Endothelial cell of umbilical vein (primary cell): ENCODE measurements at regions not wholly inside any gene's neighbourhood (a gene's known extent, or its start where the extent isn't known, plus 50 kb on each side); places are given as distances from the start of the nearest gene placed in this dataset.

Experiments used
- BruUV-seq: library from RNA; stranded (reverse); fragments of 400-500 nt; replicated peaks from 2 replicates; lab custom pipeline; 2021; lab: Mats Ljungman, UMichigan
- CTCF ChIA-PET: fragments of 300-600, 350-600 bp; sonication (Branson Sonifier 250); formaldehyde crosslinking; loops from one replicate; lab custom pipeline; 2021; ENCODE audit warnings: antibody characterized with exemption, inconsistent platforms; lab: Charles Lee
- POLR2A ChIA-PET: fragments of 300-600, 350-600 bp; sonication (Branson Sonifier 250); formaldehyde crosslinking; loops from one replicate; lab custom pipeline; 2021; ENCODE audit warnings: antibody characterized with exemption, inconsistent platforms; lab: Charles Lee
- DNase-seq: peaks from one replicate; pipeline ENCODE4 v3.0.0-alpha.2; 2011; ENCODE audit warnings: low read depth, low spot score
- FAIRE-seq: peaks from 2 replicates; lab custom pipeline; 2011; peaks lifted over from hg19 to GRCh38; lab: Jason Lieb, UNC
- H2AFZ ChIP-seq: 2 replicates; pipeline ENCODE4 v1.6.0; 2012; ENCODE audit warnings: low read depth, low read length, control low read depth, inconsistent platforms
- H3K27ac ChIP-seq: 2 replicates; pipeline ENCODE4 v1.5.1; 2011; ENCODE audit warnings: low read depth, mild to moderate bottlenecking, control low read depth, low read length, moderate library complexity; ENCODE audit not compliant: insufficient read depth
- H3K27me3 ChIP-seq, 2 experiments: 2 replicates each; pipeline versions ENCODE4 v1.6.0 to v1.6.1; 2011; ENCODE audit warnings: low read length in 2 of 2, mixed read lengths in 1 of 2; ENCODE audit not compliant: control insufficient read depth in 2 of 2, insufficient read depth in 2 of 2
- H3K36me3 ChIP-seq, 2 experiments: 2 replicates in 1 of 2; 3 replicates in 1 of 2; pipeline ENCODE4 v1.5.1; 2011; ENCODE audit warnings: low read length in 2 of 2, mild to moderate bottlenecking in 1 of 2, moderate library complexity in 1 of 2; ENCODE audit not compliant: control insufficient read depth in 2 of 2, insufficient read depth in 2 of 2; ENCODE audit errors: extremely low read depth in 1 of 2
- H3K4me1 ChIP-seq: 3 replicates; pipeline ENCODE4 v1.5.1; 2011; ENCODE audit warnings: mild to moderate bottlenecking, low read length; ENCODE audit not compliant: control insufficient read depth, insufficient read depth; ENCODE audit errors: extremely low read depth
- H3K4me2 ChIP-seq: 2 replicates; pipeline ENCODE4 v1.6.1; 2011; ENCODE audit warnings: low read length, control low read depth, mixed read lengths; ENCODE audit not compliant: insufficient read depth
- H3K4me3 ChIP-seq, 3 experiments: fragments of 200-600 bp in 1 of 3; sonication (generic), shearing (Covaris generic) in 1 of 3; replicated peaks in 1 of 3; 2 replicates each; pipeline ENCODE4 v1.5.1; 2011 to 2016; ENCODE audit warnings: control low read depth in 3 of 3, low read length in 3 of 3, mild to moderate bottlenecking in 2 of 3, inconsistent platforms in 1 of 3, low read depth in 1 of 3, moderate library complexity in 1 of 3; ENCODE audit not compliant: insufficient read depth in 1 of 3
- H3K79me2 ChIP-seq: 2 replicates; pipeline ENCODE4 v1.6.0; 2012; ENCODE audit warnings: low read length, inconsistent platforms; ENCODE audit not compliant: control insufficient read depth, insufficient read depth
- H3K9ac ChIP-seq: replicated peaks from 2 replicates; pipeline ENCODE3; 2011; ENCODE audit warnings: low read length, control low read depth; ENCODE audit not compliant: insufficient read depth; ENCODE audit errors: extremely low read depth
- H3K9me1 ChIP-seq: replicated peaks from 3 replicates; pipeline ENCODE4 v1.6.0; 2011; ENCODE audit warnings: mild to moderate bottlenecking, low read length; ENCODE audit not compliant: control insufficient read depth, insufficient read depth; ENCODE audit errors: extremely low read depth
- H3K9me3 ChIP-seq: replicated peaks from 2 replicates; pipeline ENCODE4 v1.5.1; 2012; ENCODE audit warnings: low read length, inconsistent platforms; ENCODE audit not compliant: control insufficient read depth, insufficient read depth
- H4K20me1 ChIP-seq: replicated peaks from 2 replicates; pipeline ENCODE3; 2011; ENCODE audit warnings: mild to moderate bottlenecking, low read length; ENCODE audit not compliant: control insufficient read depth, insufficient read depth; ENCODE audit errors: extremely low read depth
- CTCF ChIP-seq, 2 donors: IDR thresholded peaks; 1 replicate in 1 of 2; 2 replicates in 1 of 2; pipeline ENCODE4 v1.5.1; 2011; ENCODE audit warnings: low read length in 2 of 2, mild to moderate bottlenecking in 2 of 2, moderate library complexity in 2 of 2, control low read depth in 1 of 2, inconsistent platforms in 1 of 2, low read depth in 1 of 2; ENCODE audit not compliant: insufficient read depth in 1 of 2; ENCODE audit errors: extremely low read depth in 1 of 2
- EZH2 ChIP-seq: IDR thresholded peaks from 2 replicates; pipeline ENCODE4 v1.6.1; 2012; ENCODE audit warnings: borderline replicate concordance, low read depth, mild to moderate bottlenecking, moderate library complexity, low read length, inconsistent platforms; ENCODE audit not compliant: severe bottlenecking
- FOS ChIP-seq: IDR thresholded peaks from 2 replicates; pipeline ENCODE4 v1.6.1; 2011; ENCODE audit warnings: mild to moderate bottlenecking, low read length, moderate library complexity, borderline replicate concordance; ENCODE audit not compliant: insufficient read depth
- GATA2 ChIP-seq: IDR thresholded peaks from 2 replicates; pipeline ENCODE4 v1.7.0; 2011; ENCODE audit warnings: low read depth, mild to moderate bottlenecking, moderate library complexity, mixed read lengths, low read length; ENCODE audit not compliant: insufficient read length, insufficient read depth
- JUN ChIP-seq: IDR thresholded peaks from 2 replicates; pipeline ENCODE4 v1.6.1; 2011; ENCODE audit warnings: borderline replicate concordance, low read depth; ENCODE audit not compliant: insufficient read length, insufficient read depth
- MAX ChIP-seq: IDR thresholded peaks from 2 replicates; pipeline ENCODE4 v1.6.1; 2011; ENCODE audit not compliant: insufficient read depth, insufficient read length
- MYC ChIP-seq: IDR thresholded peaks from one replicate; pipeline ENCODE4 v1.6.1; 2011; ENCODE audit warnings: mild to moderate bottlenecking, low read depth, low read length
- POLR2A ChIP-seq: IDR thresholded peaks from 2 replicates; pipeline ENCODE4 v1.6.1; 2012; ENCODE audit warnings: low read depth, mild to moderate bottlenecking, control low read depth, low read length
- POLR2AphosphoS5 ChIP-seq: IDR thresholded peaks from 2 replicates; pipeline ENCODE4 v1.6.1; 2012; ENCODE audit warnings: low read depth, mild to moderate bottlenecking, control low read depth, low read length, moderate library complexity; ENCODE audit not compliant: insufficient read depth
- dilution Hi-C: fragments of 300-500 bp; cut with MboI; formaldehyde crosslinking; loops from one replicate; pipeline ENCODE4 v1.15.0; 2019; ENCODE audit warnings: low sequenced_read_pairs; ENCODE audit not compliant: extremely low pct_ligation_motif_present
- intact Hi-C: fragments of 100-400 bp; cut with micrococcal nuclease; formaldehyde crosslinking; loops from one replicate; pipeline ENCODE4 v1.10.0; 2022

- Histone ChIP-seq H3K9me3 (no peaks in the 10 kb centered on the region), H3K79me2 (no peaks in the 10 kb centered on the region), H4K20me1 (no peaks in the 10 kb centered on the region), H2AFZ (no peak overlapping the region), H3K4me3 (no peak overlapping the region), H3K9me1 (no peaks in the 10 kb centered on the region), H3K4me2 (no peak overlapping the region), H3K4me1 (peaks cover 10% of the 10 kb centered on the region), H3K27me3 (no peaks in the 10 kb centered on the region), H3K36me3 (no peaks in the 10 kb centered on the region), H3K9ac (no peak overlapping the region), H3K27ac (no peak overlapping the region)
- dilution Hi-C loops: no loop called here
- BruUV-seq: no TSS peak
- ChIA-PET CTCF (interaction anchor here (0.7 kb wide), 1 partner anchor 11 kb away, joined by 3 read pairs; no protein-coding TSS in a partner anchor), POLR2A (no interaction called here)
- intact Hi-C loops: no loop called here
- DNase-seq: no peak
- TF ChIP-seq MYC: no peak
- TF ChIP-seq JUN: no peak
- TF ChIP-seq POLR2AphosphoS5: no peak
- no peak for TF ChIP-seq MAX
- no peak for TF ChIP-seq GATA2
- no peak for TF ChIP-seq EZH2
- no peak for TF ChIP-seq POLR2A
- no peak for TF ChIP-seq CTCF (IDR thresholded peaks at IDR 0.05; ENCODE audit: extremely low read depth in 1 of 2, insufficient read depth in 1 of 2, low read depth in 1 of 2, low read length in 2 of 2)
- TF ChIP-seq FOS: no peak
- no peak for FAIRE-seq
Observed at GRCh38 chr1:172875892-172876291, 174.8 kb downstream of the TNFSF18 start.
